ENCODE measurements at regions not wholly inside any gene's neighbourhood (a gene's known extent, or its start where the extent isn't known, plus 50 kb on each side); places are given as distances from the start of the nearest gene placed in this dataset.

GRCh38 chr1:93746021-93746812 lies 64.6 kb upstream of the BCAR3 start:
- H3K36me3 ChIP-seq (ENCODE audit: control insufficient read depth, insufficient read depth, low read length) = no peaks in the 10 kb centered on the region
- no peak for DNase-seq (ENCODE audit: low read depth)
- H3K4me3 ChIP-seq (ENCODE audit: low read depth, low read length) = no peak overlapping the region
- H3K27me3 ChIP-seq (ENCODE audit: control insufficient read depth, insufficient read depth, low read length) = no peaks in the 10 kb centered on the region
- TF ChIP-seq, protein P1, sequence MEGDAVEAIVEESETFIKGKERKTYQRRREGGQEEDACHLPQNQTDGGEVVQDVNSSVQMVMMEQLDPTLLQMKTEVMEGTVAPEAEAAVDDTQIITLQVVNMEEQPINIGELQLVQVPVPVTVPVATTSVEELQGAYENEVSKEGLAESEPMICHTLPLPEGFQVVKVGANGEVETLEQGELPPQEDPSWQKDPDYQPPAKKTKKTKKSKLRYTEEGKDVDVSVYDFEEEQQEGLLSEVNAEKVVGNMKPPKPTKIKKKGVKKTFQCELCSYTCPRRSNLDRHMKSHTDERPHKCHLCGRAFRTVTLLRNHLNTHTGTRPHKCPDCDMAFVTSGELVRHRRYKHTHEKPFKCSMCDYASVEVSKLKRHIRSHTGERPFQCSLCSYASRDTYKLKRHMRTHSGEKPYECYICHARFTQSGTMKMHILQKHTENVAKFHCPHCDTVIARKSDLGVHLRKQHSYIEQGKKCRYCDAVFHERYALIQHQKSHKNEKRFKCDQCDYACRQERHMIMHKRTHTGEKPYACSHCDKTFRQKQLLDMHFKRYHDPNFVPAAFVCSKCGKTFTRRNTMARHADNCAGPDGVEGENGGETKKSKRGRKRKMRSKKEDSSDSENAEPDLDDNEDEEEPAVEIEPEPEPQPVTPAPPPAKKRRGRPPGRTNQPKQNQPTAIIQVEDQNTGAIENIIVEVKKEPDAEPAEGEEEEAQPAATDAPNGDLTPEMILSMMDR (IDR thresholded peaks at IDR 0.05; ENCODE audit: insufficient read depth, low read length, poor library complexity, severe bottlenecking) = no peak

GRCh38 chr1:93744299-93744988 lies 62.8 kb upstream of the BCAR3 start:
- no peak for DNase-seq (ENCODE audit: low read depth)

DNA sequence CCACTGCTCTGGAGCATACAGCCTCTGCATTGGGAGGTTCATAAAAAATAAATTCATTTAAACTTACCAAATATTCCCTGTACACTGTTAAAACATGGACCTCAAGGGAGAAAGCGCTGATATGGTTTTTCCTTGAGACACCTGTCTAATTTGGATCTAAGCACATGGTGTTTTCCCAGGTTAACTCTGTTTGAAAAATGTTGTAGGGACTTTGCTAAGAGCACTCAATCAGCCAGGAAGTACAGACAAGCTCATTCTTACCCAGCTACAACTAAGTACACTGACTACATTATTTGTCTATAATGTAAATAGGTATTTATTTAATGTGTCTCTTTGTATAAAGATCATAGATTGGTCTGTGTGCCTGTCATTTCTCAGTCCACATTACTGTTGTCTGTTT lies 61.8 kb upstream of the BCAR3 start:
- Histone ChIP-seq H3K36me3 (ENCODE audit: control insufficient read depth, insufficient read depth, low read length) (no peaks in the 10 kb centered on the region), H3K27me3 (ENCODE audit: control insufficient read depth, insufficient read depth, low read length) (no peaks in the 10 kb centered on the region), H3K4me3 (ENCODE audit: low read depth, low read length) (no peak overlapping the region)
- no peak for DNase-seq (ENCODE audit: low read depth)
- TF ChIP-seq, protein P1 (IDR thresholded peaks at IDR 0.05; ENCODE audit: insufficient read depth, low read length, poor library complexity, severe bottlenecking) = no peak

More at GRCh38 chr1:93744299-93744988, 62.8 kb upstream of the BCAR3 start:
- Histone ChIP-seq H3K36me3 (ENCODE audit: control insufficient read depth, insufficient read depth, low read length) (no peaks in the 10 kb centered on the region), H3K27me3 (ENCODE audit: control insufficient read depth, insufficient read depth, low read length) (no peaks in the 10 kb centered on the region), H3K4me3 (ENCODE audit: low read depth, low read length) (no peak overlapping the region)
- TF ChIP-seq, protein P1 (IDR thresholded peaks at IDR 0.05; ENCODE audit: insufficient read depth, low read length, poor library complexity, severe bottlenecking) = no peak

DNA sequence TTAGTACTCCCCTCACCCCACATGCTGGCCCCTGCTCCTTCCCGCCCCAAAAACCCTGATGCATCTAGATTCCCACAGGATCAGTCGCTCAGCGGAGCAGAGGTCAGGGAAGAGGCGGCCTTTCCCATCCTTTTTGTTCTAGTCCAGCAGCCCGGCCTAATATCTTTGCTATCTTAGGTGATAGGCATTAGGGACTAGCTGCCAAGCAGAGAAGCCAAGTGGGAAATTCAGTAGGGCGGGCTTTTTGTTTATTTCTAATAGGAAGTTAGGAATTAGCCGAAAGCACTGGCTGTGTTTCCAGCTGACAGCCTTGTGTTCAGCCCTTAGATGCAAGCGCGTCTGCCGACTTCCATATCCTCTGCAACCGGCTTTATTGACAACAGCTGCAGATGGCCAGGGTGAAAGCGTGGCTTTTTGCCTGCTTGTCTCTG lies 59.0 kb upstream of the BCAR3 start:
- TF ChIP-seq, protein P1 (IDR thresholded peaks at IDR 0.05; ENCODE audit: insufficient read depth, low read length, poor library complexity, severe bottlenecking) = no peak
- DNase-seq (ENCODE audit: low read depth) = no peak
- H3K27me3 ChIP-seq (ENCODE audit: control insufficient read depth, insufficient read depth, low read length) = no peaks in the 10 kb centered on the region
- no peaks in the 10 kb centered on the region for H3K36me3 ChIP-seq (ENCODE audit: control insufficient read depth, insufficient read depth, low read length)
- H3K4me3 ChIP-seq (ENCODE audit: low read depth, low read length) = no peak overlapping the region

- Histone ChIP-seq H3K27me3 (ENCODE audit: control insufficient read depth, insufficient read depth, low read length) (no peaks in the 10 kb centered on the region), H3K4me3 (ENCODE audit: low read depth, low read length) (no peak overlapping the region), H3K36me3 (ENCODE audit: control insufficient read depth, insufficient read depth, low read length) (no peaks in the 10 kb centered on the region)
- TF ChIP-seq, protein P1 (IDR thresholded peaks at IDR 0.05; ENCODE audit: insufficient read depth, low read length, poor library complexity, severe bottlenecking) = no peak
- DNase-seq (ENCODE audit: low read depth) = no peak
These were observed 58.5 kb upstream of the BCAR3 start for GRCh38 chr1:93740157-93740556.
